K562 (cell line): ENCODE measurements at regions not wholly inside any gene's neighbourhood (a gene's known extent, or its start where the extent isn't known, plus 50 kb on each side); places are given as distances from the start of the nearest gene placed in this dataset.

Experiments used
- ATAC-seq: fragments of 200-7000 bp; cut with Tn5 transposase; 3 replicates; pipeline ENCODE4 v1.9.1; 2020; ENCODE audit warnings: moderate library complexity
- BruUV-seq: library from RNA; stranded (reverse); fragments of 400-500 nt; replicated peaks from 2 replicates; lab custom pipeline; 2021; lab: Mats Ljungman, UMichigan
- CTCF ChIA-PET: fragments of 300-600 bp; formaldehyde crosslinking; extraction: SDS; loops from one replicate; lab custom pipeline; 2021; ENCODE audit warnings: low intra/inter-chr PET ratio; lab: Yijun Ruan, JAX
- POLR2A ChIA-PET: fragments of 300-600, 350-650 bp; sonication (Branson Sonifier 250); formaldehyde crosslinking; extraction: SDS; loops from one replicate; lab custom pipeline; 2021; ENCODE audit warnings: antibody characterized with exemption, inconsistent platforms; lab: Yijun Ruan, JAX
- DNase-seq, 4 experiments: peaks; one replicate each; pipeline versions ENCODE4 v3.0.0 to v3.0.0-alpha.2; 2011 to 2018; ENCODE audit warnings: low spot score in 3 of 4, mixed read lengths in 3 of 4; ENCODE audit errors: extremely low read depth in 1 of 4
- FAIRE-seq: peaks from 2 replicates; lab custom pipeline; 2011; peaks lifted over from hg19 to GRCh38; lab: Jason Lieb, UNC
- H2AFZ ChIP-seq: 2 replicates; pipeline ENCODE4 v1.6.0; 2011; ENCODE audit warnings: low read depth, low read length, control low read depth, inconsistent platforms
- H3K27ac ChIP-seq: fragments of 200-600 bp; 3 replicates; pipeline ENCODE4 v1.8.0; 2011; ENCODE audit warnings: low read depth, mild to moderate bottlenecking, control low read depth, inconsistent platforms, low read length, moderate library complexity, mixed read lengths; ENCODE audit errors: extremely low read depth
- H3K27me3 ChIP-seq, 2 experiments: fragments of 300-600 bp in 1 of 2; 2 replicates in 1 of 2; 3 replicates in 1 of 2; pipeline versions ENCODE4 v1.6.0 to v1.8.0; 2011; ENCODE audit warnings: inconsistent platforms in 2 of 2, low read length in 2 of 2, mild to moderate bottlenecking in 1 of 2, mixed read lengths in 1 of 2, moderate library complexity in 1 of 2; ENCODE audit not compliant: control insufficient read depth in 2 of 2, insufficient read depth in 2 of 2
- H3K36me3 ChIP-seq: fragments of 300-600 bp; 3 replicates; pipeline ENCODE4 v1.8.0; 2011; ENCODE audit warnings: mild to moderate bottlenecking, low read length, inconsistent platforms; ENCODE audit not compliant: control insufficient read depth, insufficient read depth
- H3K4me1 ChIP-seq, 2 experiments: fragments of 200-600 bp in 1 of 2; replicated peaks in 1 of 2; 2 replicates in 1 of 2; 3 replicates in 1 of 2; pipeline versions ENCODE4 v1.5.1 to v1.8.0; 2011; ENCODE audit warnings: inconsistent platforms in 2 of 2, low read length in 2 of 2, mild to moderate bottlenecking in 1 of 2, mixed read lengths in 1 of 2, moderate library complexity in 1 of 2; ENCODE audit not compliant: control insufficient read depth in 2 of 2, insufficient read depth in 2 of 2
- H3K4me2 ChIP-seq: 2 replicates; pipeline ENCODE4 v1.6.1; 2011; ENCODE audit warnings: low read length, control low read depth, inconsistent platforms, mixed read lengths; ENCODE audit not compliant: insufficient read depth
- H3K4me3 ChIP-seq: fragments of 200-600 bp; sonication (generic), shearing (Covaris generic); 2 replicates; pipeline ENCODE4 v1.5.1; 2016; ENCODE audit warnings: control low read depth, inconsistent platforms
- H3K79me2 ChIP-seq: fragments of 200-600 bp; 3 replicates; pipeline ENCODE4 v1.8.0; 2011; ENCODE audit warnings: low read length, inconsistent platforms; ENCODE audit not compliant: control insufficient read depth, insufficient read depth
- H3K9ac ChIP-seq, 2 experiments: 2 replicates each; pipeline versions ENCODE4 v1.6.0 to v1.6.1; 2011; ENCODE audit warnings: low read depth in 2 of 2, low read length in 2 of 2, control low read depth in 1 of 2, inconsistent platforms in 1 of 2, mild to moderate bottlenecking in 1 of 2, mixed read lengths in 1 of 2; ENCODE audit not compliant: insufficient read depth in 1 of 2
- H3K9me1 ChIP-seq: one replicate; pipeline ENCODE4 v1.6.0; 2011; ENCODE audit warnings: inconsistent platforms, mild to moderate bottlenecking, low read length, moderate library complexity; ENCODE audit not compliant: control insufficient read depth, insufficient read depth
- H3K9me3 ChIP-seq: replicated peaks from 2 replicates; pipeline ENCODE4 v1.5.1; 2011; ENCODE audit warnings: low read depth, low read length, inconsistent platforms; ENCODE audit not compliant: control insufficient read depth, insufficient read depth
- H4K20me1 ChIP-seq: replicated peaks from 2 replicates; pipeline ENCODE4 v1.6.1; 2011; ENCODE audit warnings: low read length, inconsistent platforms, mixed read lengths; ENCODE audit not compliant: control insufficient read depth, insufficient read depth
- DMBX1 ChIP-seq: fragments of 250-450 bp; sonication (Bioruptor Pico); IDR thresholded peaks from 2 replicates; pipeline ENCODE4 v1.8.0; 2022; ENCODE audit warnings: inconsistent platforms, mild to moderate bottlenecking, moderate library complexity, borderline replicate concordance
- GABPB1 ChIP-seq: sonication (generic); formaldehyde crosslinking; IDR thresholded peaks from 2 replicates; pipeline ENCODE4 v1.8.0; 2022; ENCODE audit warnings: mild to moderate bottlenecking, missing genetic modification reagents
- L3MBTL2 ChIP-seq: fragments of 450-650 bp; IDR thresholded peaks from 2 replicates; pipeline ENCODE4 v1.6.1; 2016; ENCODE audit warnings: mild to moderate bottlenecking, moderate library complexity
- MGA ChIP-seq: fragments of 450-650 bp; IDR thresholded peaks from 2 replicates; pipeline ENCODE4 v1.6.1; 2016; ENCODE audit warnings: mild to moderate bottlenecking, moderate library complexity
- MLLT1 ChIP-seq, 2 experiments: fragments of 450-650 bp; IDR thresholded peaks; 2 replicates each; pipeline ENCODE4 v1.6.1; 2016
- RFX1 ChIP-seq: fragments of 450-650 bp; IDR thresholded peaks from 2 replicates; pipeline ENCODE4 v1.6.1; 2016; ENCODE audit warnings: mild to moderate bottlenecking, moderate library complexity
- ZNF12 ChIP-seq: sonication (generic); formaldehyde crosslinking; IDR thresholded peaks from 2 replicates; pipeline ENCODE4 v1.4.0; 2020; ENCODE audit warnings: mild to moderate bottlenecking, missing genetic modification reagents
- ZNF644 ChIP-seq: fragments of 200-800 bp; sonication (Bioruptor generic); IDR thresholded peaks from 2 replicates; pipeline ENCODE4 v1.6.1; 2016; ENCODE audit warnings: low read depth, missing genetic modification characterization, missing compliant biosample characterization
- WGBS: fragments of 100-300 bp; shearing (Covaris generic); methylation state at CpG from one replicate; pipeline ENCODE4 v1.1.6; 2016; ENCODE audit warnings: low coverage, mixed read lengths; ENCODE audit not compliant: insufficient coverage; ENCODE audit errors: missing lambda C conversion rate; 5-methylcytosine and 5-hydroxymethylcytosine counted together
- in situ Hi-C: fragments of 300-500 bp; cut with MboI; formaldehyde crosslinking; loops from 4 replicates; pipeline ENCODE4 v1.15.0; 2018; ENCODE audit warnings: inconsistent platforms, mixed read lengths
- intact Hi-C: fragments of 100-400 bp; cut with micrococcal nuclease; formaldehyde crosslinking; loops from 2 replicates; pipeline ENCODE4 v1.14.2; 2022

- no TSS peak for BruUV-seq
- intact Hi-C loops (loop anchor here (5.0 kb wide), 2 partner anchors 87 to 532 kb away; partner anchors contain the start of gene GATA6), in situ Hi-C loops (loop anchor here (5.0 kb wide), 1 partner anchor 77 kb away; no protein-coding TSS in a partner anchor)
- Histone ChIP-seq H3K4me3 (no peak overlapping the region), H3K9me3 (no peaks in the 10 kb centered on the region), H3K9me1 (no peaks in the 10 kb centered on the region), H3K4me2 (peak overlapping the region; percentile 18; the same call in 1 of the 2 replicates), H2AFZ (peak overlapping the region; percentile 41; the same call in 1 of the 2 replicates), H3K27ac (no peak overlapping the region), H3K27me3 (peaks cover 3 to 10% of the 10 kb centered on the region in 2 experiments; a peak in 3 of 5 replicates), H3K36me3 (no peaks in the 10 kb centered on the region), H3K4me1 (peaks cover 0 to 4% of the 10 kb centered on the region in 2 experiments; a peak in 1 of 5 replicates), H3K9ac (no peak overlapping the region), H4K20me1 (no peaks in the 10 kb centered on the region), H3K79me2 (no peaks in the 10 kb centered on the region)
- DNase-seq (peak in 1 of 4 experiments; percentile 9), FAIRE-seq (no peak), ATAC-seq (no peak)
- POLR2A ChIA-PET = no interaction called here
- CTCF ChIA-PET = no interaction called here
- WGBS = under 1% methylated on average over 9 of the region's 9 CpGs
- no peak for TF ChIP-seq ZNF644
- TF ChIP-seq MLLT1 (IDR thresholded peaks at IDR 0.05) = no peak
- TF ChIP-seq ZNF12 (CRISPR knock-in tag) = peak; percentile 82; the same call in 1 of the 2 replicates
- peak; percentile 64; the same call in 1 of the 2 replicates for TF ChIP-seq DMBX1 (CRISPR knock-in tag)
- no peak for TF ChIP-seq GABPB1 (CRISPR knock-in tag)
- TF ChIP-seq L3MBTL2 = peak; percentile 59
- peak; percentile 54 for TF ChIP-seq MGA
- no peak for TF ChIP-seq RFX1
Observed at GRCh38 chr18:22699629-22700028, 233.5 kb upstream of the RBBP8 start.
